Stimulated activated CD8-positive, alpha-beta memory T cell treated with anti-CD3 and anti-CD28 coated beads, Interleukin-15, amount 100 ng/mL, for 4 hours (primary cell): ENCODE measurements at regions not wholly inside any gene's neighbourhood (a gene's known extent, or its start where the extent isn't known, plus 50 kb on each side); places are given as distances from the start of the nearest gene placed in this dataset.

ENCODE experiments used
- DNase-seq, 2 donors: peaks; one replicate each; pipeline ENCODE4 v3.0.0-alpha.2; 2020; ENCODE audit warnings: low read depth in 2 of 2

GRCh38 chr12:13595536-13596443, 385.6 kb downstream of the GRIN2B start:
- DNase-seq = no peak

- DNase-seq = no peak
These were observed 386.5 kb downstream of the GRIN2B start for GRCh38 chr12:13594731-13595514.

GRCh38 chr12:13592063-13592942, 389.1 kb downstream of the GRIN2B start:
- no peak for DNase-seq

GRCh38 chr12:13591488-13591887, 389.9 kb downstream of the GRIN2B start:
- DNase-seq = no peak

GRCh38 chr12:13591059-13591458, 390.3 kb downstream of the GRIN2B start:
- DNase-seq = no peak

- DNase-seq = no peak
These were observed 392.0 kb downstream of the EMP1 start for GRCh38 chr12:13588574-13588973.

GRCh38 chr12:13587721-13588390, 391.3 kb downstream of the EMP1 start:
- DNase-seq = no peak

- DNase-seq = no peak
These were observed 389.8 kb downstream of the EMP1 start for GRCh38 chr12:13586361-13586760.

GRCh38 chr12:13584541-13584940, 388.0 kb downstream of the EMP1 start:
- no peak for DNase-seq

- DNase-seq = no peak
These were observed 387.1 kb downstream of the EMP1 start for GRCh38 chr12:13583630-13584029.

GRCh38 chr12:13582421-13582820, 385.9 kb downstream of the EMP1 start:
- DNase-seq = no peak

GRCh38 chr12:13581031-13581430, 384.5 kb downstream of the EMP1 start:
- no peak for DNase-seq

GRCh38 chr12:13580206-13580605, 383.7 kb downstream of the EMP1 start:
- DNase-seq = no peak

GRCh38 chr12:13576935-13577500, 380.5 kb downstream of the EMP1 start:
- DNase-seq = no peak

- DNase-seq = no peak
These were observed 377.3 kb downstream of the EMP1 start for GRCh38 chr12:13573698-13574321.

- DNase-seq = no peak
These were observed 374.5 kb downstream of the EMP1 start for GRCh38 chr12:13571035-13571434.

GRCh38 chr12:13570005-13570694, 373.6 kb downstream of the EMP1 start:
- DNase-seq = no peak

GRCh38 chr12:13566292-13566691, 369.8 kb downstream of the EMP1 start:
- no peak for DNase-seq

- DNase-seq = no peak
These were observed 367.8 kb downstream of the EMP1 start for GRCh38 chr12:13564266-13564810.

GRCh38 chr12:13563743-13564125, 367.2 kb downstream of the EMP1 start:
- DNase-seq = no peak
